HUES6 (cell line): ENCODE measurements at regions not wholly inside any gene's neighbourhood (a gene's known extent, or its start where the extent isn't known, plus 50 kb on each side); places are given as distances from the start of the nearest gene placed in this dataset.

Experiments
- H3K27ac ChIP-seq: 2 replicates; pipeline ENCODE4 v1.7.0; 2013; ENCODE audit warnings: low read depth, mild to moderate bottlenecking, low read length, inconsistent platforms
- H3K27me3 ChIP-seq: 2 replicates; pipeline ENCODE4 v1.6.1; 2013; ENCODE audit warnings: low read length; ENCODE audit not compliant: control insufficient read depth, insufficient read depth
- H3K36me3 ChIP-seq: 2 replicates; pipeline ENCODE4 v1.6.1; 2013; ENCODE audit warnings: low read length; ENCODE audit not compliant: control insufficient read depth, insufficient read depth
- H3K4me1 ChIP-seq: 2 replicates; pipeline ENCODE4 v1.6.1; 2013; ENCODE audit warnings: low read length; ENCODE audit not compliant: control insufficient read depth, insufficient read depth
- H3K4me3 ChIP-seq: 2 replicates; pipeline ENCODE4 v1.5.1; 2013; ENCODE audit warnings: low read depth, low read length
- H3K9ac ChIP-seq: one replicate; pipeline ENCODE4 v1.6.1; 2013; ENCODE audit warnings: mild to moderate bottlenecking, low read length
- H3K9me3 ChIP-seq: 2 replicates; pipeline ENCODE4 v1.6.1; 2013; ENCODE audit warnings: low read depth, low read length; ENCODE audit not compliant: control insufficient read depth, insufficient read depth

- Histone ChIP-seq H3K27me3 (no peaks in the 10 kb centered on the region), H3K4me1 (no peaks in the 10 kb centered on the region), H3K27ac (no peak overlapping the region), H3K36me3 (no peaks in the 10 kb centered on the region), H3K9me3 (no peaks in the 10 kb centered on the region), H3K4me3 (no peak overlapping the region), H3K9ac (no peak overlapping the region)
These were observed 306.1 kb downstream of the ZEB2 start for GRCh38 chr2:144213797-144214196.

DNA sequence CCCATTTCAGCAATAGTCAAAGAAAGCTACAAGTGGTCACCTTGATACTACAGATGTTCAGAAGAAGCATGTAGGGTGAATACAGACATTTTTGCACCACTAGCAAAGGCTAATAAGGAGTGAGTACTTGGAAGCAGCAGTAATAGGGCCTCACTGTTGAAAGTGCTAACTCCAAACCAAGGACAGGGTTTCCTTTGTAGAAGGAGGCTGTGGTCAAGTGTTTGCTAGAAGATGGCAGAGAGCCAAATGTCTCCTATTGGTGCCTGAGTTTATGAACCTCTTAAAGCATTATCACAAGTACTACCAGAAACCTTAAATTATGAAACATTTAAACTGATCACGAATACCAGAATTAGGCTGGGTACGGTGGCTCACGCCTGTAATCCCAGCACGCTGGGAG lies 308.1 kb downstream of the ZEB2 start:
- Histone ChIP-seq H3K4me3 (no peak overlapping the region), H3K9ac (no peak overlapping the region), H3K9me3 (no peaks in the 10 kb centered on the region), H3K27ac (no peak overlapping the region), H3K36me3 (no peaks in the 10 kb centered on the region), H3K4me1 (no peaks in the 10 kb centered on the region), H3K27me3 (no peaks in the 10 kb centered on the region)

- H3K27ac ChIP-seq, result no peak overlapping the region
- H3K4me1 ChIP-seq, result no peaks in the 10 kb centered on the region
- H3K4me3 ChIP-seq, result no peak overlapping the region
- no peaks in the 10 kb centered on the region for H3K27me3 ChIP-seq
- no peaks in the 10 kb centered on the region for H3K9me3 ChIP-seq
- no peak overlapping the region for H3K9ac ChIP-seq
- no peaks in the 10 kb centered on the region for H3K36me3 ChIP-seq
These were observed 308.9 kb downstream of the ZEB2 start for GRCh38 chr2:144211065-144211464.

DNA sequence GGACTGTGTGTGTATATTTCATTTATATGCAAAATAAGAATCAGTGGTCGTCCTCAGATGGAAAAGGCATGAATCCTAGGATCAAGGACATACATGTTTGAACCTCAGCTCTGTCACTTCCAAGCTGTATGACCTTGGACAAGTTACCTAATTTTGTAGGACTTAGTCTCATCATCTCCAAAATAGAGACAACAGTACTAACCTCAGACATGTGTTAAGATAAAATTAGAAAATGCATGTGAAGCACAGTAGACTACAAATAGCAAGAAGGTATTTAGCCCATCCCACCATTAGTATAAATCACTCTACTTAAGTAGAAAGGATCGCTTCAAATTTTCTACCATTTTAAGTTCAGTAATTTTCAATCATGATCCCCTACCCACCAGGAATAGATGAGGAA lies 309.8 kb downstream of the ZEB2 start:
- H3K27me3 ChIP-seq, result no peaks in the 10 kb centered on the region
- H3K36me3 ChIP-seq, result no peaks in the 10 kb centered on the region
- no peak overlapping the region for H3K9ac ChIP-seq
- H3K27ac ChIP-seq, result no peak overlapping the region
- no peaks in the 10 kb centered on the region for H3K9me3 ChIP-seq
- H3K4me1 ChIP-seq, result no peaks in the 10 kb centered on the region
- H3K4me3 ChIP-seq, result no peak overlapping the region

GRCh38 chr2:144208924-144209323 lies 311.0 kb downstream of the ZEB2 start:
- H3K36me3 ChIP-seq, result no peaks in the 10 kb centered on the region
- H3K4me3 ChIP-seq, result no peak overlapping the region
- no peaks in the 10 kb centered on the region for H3K9me3 ChIP-seq
- H3K27me3 ChIP-seq, result no peaks in the 10 kb centered on the region
- no peak overlapping the region for H3K27ac ChIP-seq
- H3K9ac ChIP-seq, result no peak overlapping the region
- no peaks in the 10 kb centered on the region for H3K4me1 ChIP-seq

- Histone ChIP-seq H3K4me3 (no peak overlapping the region), H3K9ac (no peak overlapping the region), H3K27me3 (no peaks in the 10 kb centered on the region), H3K27ac (no peak overlapping the region), H3K4me1 (no peaks in the 10 kb centered on the region), H3K36me3 (no peaks in the 10 kb centered on the region), H3K9me3 (no peaks in the 10 kb centered on the region)
These were observed 313.9 kb downstream of the ZEB2 start for GRCh38 chr2:144206019-144206418.

DNA sequence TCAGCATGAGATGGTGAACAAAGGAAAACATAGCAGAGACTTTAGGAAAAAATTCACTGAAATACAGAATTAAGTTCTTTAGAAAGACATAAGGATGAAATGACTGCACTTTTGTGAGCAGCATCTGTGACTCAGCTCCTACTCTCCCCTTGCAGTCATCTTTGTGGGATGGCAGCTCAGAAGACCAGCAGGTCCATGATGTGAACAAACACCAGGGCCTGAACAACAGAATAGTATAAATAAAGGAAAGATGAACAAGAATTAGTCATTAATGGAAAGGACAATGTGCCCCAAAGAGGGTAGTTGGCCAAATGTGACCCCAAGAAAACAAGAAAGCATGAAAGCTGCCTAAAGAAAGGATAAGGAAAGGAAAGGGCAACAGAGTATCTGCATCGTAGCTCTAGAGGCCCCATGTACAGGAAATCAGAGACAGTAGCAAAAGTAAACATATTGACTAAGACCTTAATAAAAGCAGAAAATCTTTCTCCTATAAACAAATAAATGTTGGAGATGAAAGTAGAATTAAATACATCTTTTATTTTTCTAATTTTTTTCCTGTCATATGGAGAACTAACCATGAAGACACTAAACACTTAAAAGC lies 318.0 kb downstream of the ZEB2 start:
- H3K27me3 ChIP-seq, result no peaks in the 10 kb centered on the region
- no peak overlapping the region for H3K4me3 ChIP-seq
- no peaks in the 10 kb centered on the region for H3K4me1 ChIP-seq
- no peak overlapping the region for H3K9ac ChIP-seq
- H3K27ac ChIP-seq, result no peak overlapping the region
- no peaks in the 10 kb centered on the region for H3K36me3 ChIP-seq
- no peaks in the 10 kb centered on the region for H3K9me3 ChIP-seq

GRCh38 chr2:144201126-144201525 lies 318.8 kb downstream of the ZEB2 start:
- Histone ChIP-seq H3K9ac (no peak overlapping the region), H3K27me3 (no peaks in the 10 kb centered on the region), H3K4me1 (no peaks in the 10 kb centered on the region), H3K9me3 (no peaks in the 10 kb centered on the region), H3K4me3 (no peak overlapping the region), H3K36me3 (no peaks in the 10 kb centered on the region), H3K27ac (no peak overlapping the region)

DNA sequence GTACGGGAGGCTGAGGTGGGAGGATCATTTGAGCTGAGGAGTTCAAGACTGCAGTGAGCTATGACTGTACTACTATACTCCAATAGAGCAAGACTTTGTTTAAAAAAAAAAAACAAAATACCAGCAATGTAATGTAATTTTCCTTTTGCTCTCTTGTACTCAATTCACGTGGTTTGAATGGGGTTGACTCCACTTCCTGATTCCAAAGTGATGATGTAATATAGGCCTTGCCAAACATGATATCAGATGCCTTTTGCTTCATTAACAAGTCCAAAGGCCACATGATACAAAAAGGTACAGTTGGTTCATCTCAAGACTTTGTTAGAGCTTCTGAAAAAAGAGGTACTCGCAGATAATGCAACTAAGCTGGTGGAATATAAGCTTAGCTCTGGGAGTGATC lies 321.8 kb downstream of the ZEB2 start:
- H3K27ac ChIP-seq, result no peak overlapping the region
- H3K9me3 ChIP-seq, result no peaks in the 10 kb centered on the region
- no peak overlapping the region for H3K9ac ChIP-seq
- no peak overlapping the region for H3K4me3 ChIP-seq
- H3K36me3 ChIP-seq, result no peaks in the 10 kb centered on the region
- H3K4me1 ChIP-seq, result no peaks in the 10 kb centered on the region
- no peaks in the 10 kb centered on the region for H3K27me3 ChIP-seq

DNA sequence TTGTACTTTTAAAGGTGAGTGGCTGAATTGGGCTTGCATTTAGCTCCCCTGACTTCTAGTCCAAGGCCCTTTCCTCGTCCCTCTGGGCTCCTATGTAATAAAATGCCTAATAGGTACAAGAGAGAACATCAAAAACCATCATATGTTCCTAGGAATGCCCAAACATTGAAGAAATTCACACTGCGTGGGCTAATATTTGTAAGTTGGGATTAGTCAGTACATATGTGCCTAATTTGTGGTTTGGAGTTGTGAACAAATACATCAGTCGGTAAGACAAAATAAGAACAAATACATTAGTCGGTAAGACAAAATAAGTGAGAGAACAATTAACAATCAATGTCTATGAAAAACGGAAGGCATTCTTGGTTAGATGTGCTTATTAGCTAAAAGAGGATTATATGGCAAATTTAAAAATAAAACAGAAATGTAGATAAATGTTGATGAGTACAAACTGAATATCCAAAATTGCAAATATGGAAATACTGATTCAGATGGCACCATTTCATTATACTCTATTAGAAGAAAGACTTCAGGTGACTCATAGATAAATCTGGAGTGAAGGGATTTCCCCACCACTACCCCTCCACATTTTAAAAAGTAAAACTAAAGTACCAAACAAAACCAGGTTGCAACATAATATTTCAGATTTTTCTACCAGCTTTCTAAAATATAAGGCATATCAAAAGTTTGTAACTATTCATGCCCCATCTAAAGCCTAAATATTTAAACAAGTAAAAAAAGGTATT lies 325.4 kb downstream of the ZEB2 start:
- Histone ChIP-seq H3K9ac (no peak overlapping the region), H3K36me3 (no peaks in the 10 kb centered on the region), H3K4me3 (no peak overlapping the region), H3K4me1 (no peaks in the 10 kb centered on the region), H3K9me3 (no peaks in the 10 kb centered on the region), H3K27ac (no peak overlapping the region), H3K27me3 (no peaks in the 10 kb centered on the region)

DNA sequence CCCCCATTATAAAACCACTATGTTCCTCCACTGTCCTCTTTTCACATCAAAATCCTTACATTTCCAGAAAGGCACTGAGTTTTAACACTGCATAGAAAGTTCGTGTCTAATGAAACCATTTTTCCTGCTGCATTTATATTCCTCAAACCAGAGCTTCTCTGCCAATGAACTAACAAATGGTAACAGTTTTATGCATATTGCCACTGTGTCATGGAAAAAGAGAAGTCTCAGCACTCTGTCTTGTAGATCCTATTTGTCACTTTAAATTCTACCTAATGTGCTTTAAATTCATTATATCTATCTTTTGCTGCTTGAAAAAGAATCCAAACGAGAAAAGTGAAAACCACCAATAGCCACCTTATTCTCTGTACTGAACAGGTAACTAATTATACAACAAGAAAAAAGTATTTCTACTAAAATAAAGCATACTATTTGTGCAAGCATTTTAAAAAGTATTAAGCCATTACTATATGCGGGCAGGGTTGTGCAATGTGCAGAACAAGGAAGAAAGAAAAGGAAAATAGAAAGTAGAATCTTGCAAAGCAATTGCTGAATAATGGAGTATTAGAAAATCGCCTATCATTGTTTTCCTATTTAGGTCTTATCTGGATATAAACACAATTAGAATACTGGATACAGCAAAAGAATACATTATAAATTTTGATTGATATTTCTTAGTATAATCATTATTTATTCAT lies 328.9 kb downstream of the ZEB2 start:
- H3K4me1 ChIP-seq, result no peaks in the 10 kb centered on the region
- H3K27me3 ChIP-seq, result no peaks in the 10 kb centered on the region
- H3K36me3 ChIP-seq, result no peaks in the 10 kb centered on the region
- no peaks in the 10 kb centered on the region for H3K9me3 ChIP-seq
- H3K4me3 ChIP-seq, result no peak overlapping the region
- no peak overlapping the region for H3K27ac ChIP-seq
- no peak overlapping the region for H3K9ac ChIP-seq
